GM19035 (cell line): ENCODE measurements at regions not wholly inside any gene's neighbourhood (a gene's known extent, or its start where the extent isn't known, plus 50 kb on each side); places are given as distances from the start of the nearest gene placed in this dataset.
"Not testable (repeated sequence)": the region's sequence is repeated elsewhere in the genome, so short reads cannot be mapped to it uniquely, and the experiment has no call there.

Experiments used
- ATAC-seq: cut with Tn5 transposase; IDR thresholded peaks from one replicate; pipeline ENCODE4 v1.9.1; 2021; ENCODE audit not compliant: unreplicated experiment

DNA sequence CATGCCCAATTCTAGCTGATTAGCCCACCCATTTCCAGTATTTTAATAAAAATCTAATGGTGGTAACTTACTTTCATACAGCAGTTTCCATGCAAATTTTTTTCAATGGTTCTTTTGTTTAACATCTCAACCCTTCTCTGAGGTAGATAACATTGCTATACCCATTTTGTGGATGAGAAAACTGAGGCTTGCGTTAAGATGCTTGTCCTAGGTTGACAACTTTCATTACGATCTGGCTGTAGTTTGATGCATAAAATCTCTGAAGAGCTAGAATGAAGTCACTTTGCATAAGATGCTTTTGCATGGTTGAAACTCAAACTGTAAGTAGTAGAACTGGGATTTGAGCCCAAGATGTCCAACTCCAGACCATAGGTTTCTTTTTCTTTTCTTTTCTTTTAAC lies 309.5 kb upstream of the PODXL start:
- ATAC-seq: no peak

DNA sequence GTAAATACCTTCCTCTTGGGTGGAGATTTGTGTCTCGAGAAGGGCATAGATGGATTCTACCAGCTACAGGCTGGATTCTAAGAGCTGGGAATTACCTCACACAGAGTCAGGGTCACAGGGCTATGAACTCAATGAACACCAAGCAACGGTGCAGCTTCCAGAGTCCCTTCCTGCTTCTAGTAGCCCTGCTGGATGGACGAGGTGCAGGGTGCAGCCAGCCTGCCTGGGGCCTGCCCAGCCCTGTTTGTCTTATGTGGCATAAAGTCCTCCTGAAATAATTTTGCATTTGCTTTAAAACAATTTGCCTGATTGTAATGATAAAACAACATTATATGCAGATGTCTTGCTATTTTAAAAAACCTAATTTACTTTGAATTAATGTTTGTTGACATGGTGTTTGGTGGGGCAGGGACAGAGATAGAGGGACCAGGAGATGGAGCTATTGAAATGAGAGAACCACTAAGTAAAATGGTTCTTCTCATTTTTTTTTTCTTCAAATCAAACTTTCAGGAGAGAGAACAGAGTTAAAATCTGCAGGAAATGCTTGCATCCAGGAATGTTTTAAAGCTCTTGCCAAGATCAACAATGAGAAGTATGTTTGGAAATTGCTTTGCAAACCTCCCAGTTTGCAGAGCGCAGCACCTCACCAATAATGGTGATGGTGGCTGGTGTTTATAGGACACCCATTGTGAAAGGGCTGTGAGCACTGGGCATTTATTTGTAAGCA lies 305.4 kb upstream of the PODXL start:
- no peak for ATAC-seq

DNA sequence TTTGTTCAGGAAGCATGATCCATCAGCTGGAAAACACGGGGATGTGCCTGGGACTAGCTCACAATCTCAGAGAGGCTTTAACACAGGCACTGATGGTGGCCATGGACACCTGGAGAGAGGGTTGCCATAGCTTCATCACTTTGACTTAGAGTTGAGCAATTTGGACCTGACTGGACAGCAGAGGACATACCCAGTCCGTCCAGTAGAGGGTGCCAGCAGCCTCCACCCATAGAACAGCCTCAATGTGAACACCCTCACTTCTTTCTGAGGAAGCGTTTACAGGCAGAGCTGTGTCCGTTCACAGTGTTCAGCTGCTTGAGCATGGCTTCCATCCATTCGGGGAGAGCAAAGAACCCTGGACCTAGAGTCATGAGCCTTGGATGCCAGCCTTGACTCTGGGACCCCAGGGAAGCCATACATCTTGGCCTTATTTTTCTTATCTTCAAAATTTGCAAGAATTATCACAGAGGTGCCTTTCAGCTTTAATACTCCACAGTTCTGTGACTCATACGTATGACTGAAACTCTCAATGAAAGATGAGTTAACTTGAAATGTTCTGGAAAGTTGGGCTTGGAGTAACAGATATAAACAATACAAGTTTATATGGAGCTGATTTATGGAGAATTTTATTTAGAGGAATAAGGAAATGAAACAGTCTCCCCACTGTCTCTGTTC lies 302.9 kb upstream of the PODXL start:
- ATAC-seq: peak; percentile 85

DNA sequence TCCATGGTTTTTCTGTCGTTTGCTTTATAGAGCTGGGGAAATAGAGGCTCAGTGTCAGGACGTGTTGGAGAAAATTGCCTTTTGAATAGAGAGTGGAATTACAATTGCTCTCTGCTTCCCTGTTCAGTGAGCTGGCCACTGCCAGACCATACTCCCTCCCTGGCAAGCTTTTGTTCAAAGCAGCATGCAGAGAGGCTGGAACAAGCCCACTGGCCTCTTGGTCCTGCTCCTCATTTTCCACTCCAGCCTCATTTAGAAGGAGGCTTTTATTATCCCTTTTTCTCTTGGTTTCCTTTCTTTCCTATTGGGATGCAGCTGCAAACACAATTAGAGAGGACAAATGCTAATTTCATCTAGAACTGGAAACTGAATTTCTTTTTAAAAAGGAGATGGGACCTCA lies 302.2 kb upstream of the PODXL start:
- ATAC-seq: no peak

DNA sequence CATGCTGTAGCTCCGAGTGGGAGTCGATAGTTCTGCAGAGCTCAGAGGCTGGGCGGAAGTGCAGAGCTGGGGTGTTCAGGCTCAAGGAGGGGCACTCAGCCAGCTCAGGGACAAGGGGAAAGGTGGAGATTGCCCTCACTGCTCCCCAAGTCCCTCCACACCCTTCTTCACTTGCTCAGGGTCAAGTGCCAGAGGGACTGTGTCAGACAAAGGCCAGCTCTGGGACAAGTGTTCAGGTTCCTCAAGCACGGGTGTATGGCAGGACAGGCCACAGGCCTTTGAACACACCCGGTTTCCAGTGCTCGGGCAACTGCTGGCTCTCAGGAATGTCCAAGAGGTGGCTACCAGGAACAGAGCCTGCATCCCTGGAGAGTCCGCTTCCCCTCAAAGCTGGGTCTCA lies 293.0 kb upstream of the PODXL start:
- ATAC-seq: no peak

DNA sequence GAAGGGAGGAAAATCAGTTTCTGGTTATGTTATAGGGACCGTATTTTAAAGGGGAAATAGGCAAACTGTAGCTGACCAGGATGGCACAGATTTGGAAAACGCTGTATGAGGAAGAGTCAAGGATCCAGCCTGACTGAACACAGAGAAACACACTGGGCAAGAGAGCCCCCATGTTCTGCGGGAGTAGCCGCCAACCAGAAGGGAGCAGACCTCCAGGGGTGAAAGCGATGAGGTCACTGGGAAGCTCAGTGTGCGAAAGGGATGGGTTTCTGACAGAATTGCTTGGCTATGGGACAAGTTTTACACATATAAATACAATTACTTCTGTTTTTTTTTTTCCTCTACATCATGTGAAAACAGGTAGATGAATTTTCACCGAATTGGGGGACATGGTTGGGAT lies 291.6 kb upstream of the PODXL start:
- no peak for ATAC-seq

DNA sequence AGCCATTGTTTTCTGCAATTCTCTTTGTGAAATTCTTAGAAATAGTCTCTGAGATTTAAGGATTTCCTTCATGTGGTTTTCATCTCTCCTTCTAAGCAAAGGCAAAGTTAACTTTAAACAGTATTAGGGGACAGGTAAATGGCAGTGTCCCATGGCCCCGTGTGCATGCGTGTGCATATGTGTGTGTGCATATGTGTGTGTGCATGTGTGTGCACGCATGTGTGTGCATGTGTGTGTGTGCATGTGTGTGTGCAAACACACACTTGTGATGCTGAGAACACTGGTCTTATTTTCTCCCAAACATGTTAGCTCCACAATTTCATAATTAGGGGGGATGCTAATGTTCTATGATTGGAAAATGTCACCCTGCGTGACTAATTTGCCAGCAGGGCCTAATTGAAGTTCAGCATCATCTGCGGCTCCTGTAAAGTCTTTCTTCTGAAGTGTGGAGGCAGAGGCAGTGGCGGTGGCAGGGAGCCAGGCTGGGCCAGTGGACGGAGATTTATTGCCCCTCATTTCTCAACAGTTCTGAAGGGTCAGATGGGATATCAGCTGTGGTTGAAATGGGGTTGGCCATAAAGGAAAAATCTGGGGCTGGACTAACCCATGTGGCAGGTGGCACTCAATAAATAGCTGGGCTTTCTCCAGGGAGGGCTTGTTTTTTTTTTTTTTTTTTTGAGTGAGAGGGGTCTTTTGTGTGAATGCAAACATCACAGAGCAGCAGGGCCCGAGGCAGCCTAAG lies 289.3 kb upstream of the PODXL start:
- no peak for ATAC-seq

DNA sequence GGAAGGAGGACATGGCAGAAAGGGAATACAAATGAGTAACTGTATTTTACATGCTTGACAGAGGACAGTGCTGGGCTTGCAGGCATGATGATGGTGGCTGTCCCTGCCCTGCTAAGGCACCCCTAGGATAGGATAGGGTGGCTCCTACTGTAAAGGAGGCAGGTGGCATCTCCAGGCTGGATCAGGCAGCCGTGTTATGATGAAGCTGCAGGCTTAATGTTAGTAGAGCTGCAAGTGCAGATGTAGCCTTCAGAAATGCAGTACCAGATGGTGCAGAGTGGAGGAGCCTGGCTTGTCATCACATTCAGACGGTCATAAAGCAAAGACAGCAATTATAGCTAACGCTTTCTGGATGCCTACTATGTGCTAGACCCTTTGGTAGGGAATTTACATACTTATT lies 287.9 kb upstream of the PODXL start:
- no peak for ATAC-seq

DNA sequence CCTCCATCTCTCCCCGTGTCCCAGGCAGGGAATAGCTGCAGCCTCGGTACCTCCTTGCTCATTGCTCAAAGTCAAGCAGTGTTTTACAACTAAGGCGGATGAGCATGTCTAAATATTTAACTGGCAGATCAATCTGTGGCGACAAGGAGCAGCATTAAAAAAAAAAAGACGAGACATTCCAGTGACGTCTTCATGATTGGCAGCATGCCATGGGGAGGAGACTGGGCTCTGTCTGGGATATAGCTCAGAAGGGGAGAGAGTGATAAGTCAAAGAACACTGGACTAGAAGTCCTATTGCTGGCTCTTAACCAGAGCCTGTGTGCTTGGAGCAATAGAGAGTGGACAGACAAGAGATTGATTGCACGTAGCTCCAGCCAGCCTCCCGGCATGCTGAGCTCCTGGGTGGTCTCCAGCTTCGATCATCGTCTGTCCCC lies 287.5 kb upstream of the PODXL start:
- ATAC-seq: no peak

DNA sequence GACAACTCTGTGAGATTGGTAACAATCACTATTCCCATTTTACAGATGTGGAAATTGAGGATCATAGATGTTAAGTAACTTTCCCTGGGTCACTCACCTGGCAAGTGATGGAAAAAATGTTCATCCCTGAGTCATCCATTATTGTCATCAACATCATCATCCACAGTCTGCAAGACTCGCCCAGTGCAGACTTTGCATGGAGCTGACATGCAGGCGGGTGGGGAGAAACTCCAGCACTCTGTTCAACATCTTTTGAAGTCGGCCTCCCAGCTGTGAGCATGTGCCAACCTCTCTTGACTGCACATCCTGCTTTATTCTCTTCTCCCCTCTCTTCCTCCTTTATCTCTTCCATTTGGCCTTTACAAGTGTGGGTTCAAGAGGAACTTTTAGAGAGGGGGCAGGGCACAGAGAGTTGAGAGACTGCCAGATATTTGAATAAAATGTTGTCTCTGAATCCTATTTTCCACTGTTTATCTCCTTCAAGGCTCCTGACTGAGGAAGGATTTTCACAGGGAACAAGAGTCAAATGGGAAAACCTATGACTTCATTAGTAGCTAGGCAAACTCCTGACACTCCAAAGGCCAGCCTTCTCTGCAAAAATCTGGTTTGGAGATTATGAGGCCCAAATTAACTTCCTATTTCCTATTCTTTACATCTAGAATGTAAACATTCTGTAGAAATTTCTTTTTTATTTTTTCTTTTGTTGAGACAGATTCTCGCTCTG lies 283.7 kb upstream of the PODXL start:
- ATAC-seq: no peak

DNA sequence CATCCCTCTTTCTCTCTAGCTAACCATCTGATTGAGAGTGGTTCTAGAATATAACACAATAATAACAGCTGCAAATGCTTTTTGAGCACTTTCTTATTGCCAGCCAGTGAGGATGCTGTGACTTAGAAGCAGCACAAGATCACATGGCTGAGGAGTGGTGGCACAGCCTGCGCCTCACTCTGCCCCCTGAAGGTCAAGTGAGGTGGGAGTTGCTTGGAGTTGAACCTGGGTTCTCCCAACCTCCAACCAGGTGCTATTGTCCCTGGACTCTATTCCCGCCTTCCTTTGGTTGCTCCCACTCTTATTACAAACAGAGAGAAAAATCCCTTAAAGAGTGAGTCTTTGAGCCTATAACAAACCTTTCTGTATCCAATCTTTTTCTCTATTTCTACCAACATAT lies 280.3 kb upstream of the PODXL start:
- no peak for ATAC-seq

DNA sequence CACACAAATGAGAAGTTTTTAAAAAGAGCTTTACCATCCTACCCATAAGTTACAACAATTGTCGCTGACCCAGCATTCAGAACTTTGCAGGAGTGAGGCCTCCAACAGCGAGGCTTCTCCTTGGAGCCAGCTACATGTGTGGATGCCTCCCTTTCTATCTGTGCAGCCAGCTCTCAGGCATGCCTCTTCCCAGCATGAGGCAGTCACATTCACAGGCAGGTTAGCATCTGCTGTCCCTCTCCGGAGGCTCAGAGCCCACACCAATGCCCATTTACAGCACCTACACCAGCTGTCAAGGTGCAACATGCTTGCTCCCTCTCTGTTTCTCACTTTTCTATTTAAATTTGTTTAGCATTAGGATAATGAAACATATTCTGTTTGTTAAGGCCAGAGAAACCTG lies 278.7 kb upstream of the PODXL start:
- ATAC-seq: no peak

DNA sequence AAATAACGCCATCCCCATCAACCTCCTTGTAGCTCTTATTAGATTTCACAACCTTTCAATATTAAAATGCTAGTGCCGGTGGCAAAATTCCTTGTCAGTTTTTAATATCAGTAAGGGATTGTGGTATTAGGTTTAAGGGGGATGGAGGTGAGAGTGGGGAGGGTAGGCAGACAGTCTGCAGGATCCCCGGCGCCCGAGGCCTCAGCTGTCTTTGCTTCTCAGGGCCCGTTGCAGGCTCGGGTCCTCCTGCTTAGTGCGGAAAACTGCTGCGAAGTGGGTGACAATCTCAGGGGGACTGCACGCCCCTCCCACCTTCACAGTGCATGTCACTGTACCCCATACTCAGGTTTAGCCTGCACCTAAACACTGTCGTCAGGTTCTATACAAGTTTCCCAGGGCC lies 274.3 kb upstream of the PODXL start:
- no peak for ATAC-seq

DNA sequence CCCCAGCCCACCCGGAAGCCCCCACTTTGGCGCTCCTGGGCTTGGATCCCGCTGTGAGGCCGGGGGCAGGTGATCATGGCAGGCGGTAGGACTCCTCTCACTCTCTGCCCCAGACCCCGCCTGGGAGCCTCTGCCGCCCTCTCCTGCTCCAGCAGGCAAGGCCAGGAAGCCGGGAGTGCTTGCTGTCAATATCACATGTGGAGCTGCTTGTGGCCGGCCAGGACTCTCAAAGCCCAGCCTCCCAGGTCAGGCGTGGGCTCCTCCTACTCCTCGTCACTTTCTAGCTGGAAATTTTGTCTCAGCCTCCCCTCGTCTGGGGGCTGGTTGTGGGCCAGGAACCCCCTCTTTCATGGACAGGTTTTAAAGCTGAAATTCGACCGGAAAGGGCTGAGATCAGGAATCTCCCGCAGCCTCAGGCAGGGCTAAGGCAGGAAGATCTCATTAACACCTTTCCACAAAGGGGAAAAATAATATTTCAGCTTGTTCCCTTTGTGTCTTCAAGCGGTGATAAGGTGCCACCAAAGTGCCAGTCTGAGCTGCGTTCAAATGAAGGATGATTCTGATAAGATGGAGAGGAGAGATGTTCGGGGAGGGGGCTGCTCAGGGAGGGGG lies 273.6 kb upstream of the PODXL start:
- no peak for ATAC-seq

DNA sequence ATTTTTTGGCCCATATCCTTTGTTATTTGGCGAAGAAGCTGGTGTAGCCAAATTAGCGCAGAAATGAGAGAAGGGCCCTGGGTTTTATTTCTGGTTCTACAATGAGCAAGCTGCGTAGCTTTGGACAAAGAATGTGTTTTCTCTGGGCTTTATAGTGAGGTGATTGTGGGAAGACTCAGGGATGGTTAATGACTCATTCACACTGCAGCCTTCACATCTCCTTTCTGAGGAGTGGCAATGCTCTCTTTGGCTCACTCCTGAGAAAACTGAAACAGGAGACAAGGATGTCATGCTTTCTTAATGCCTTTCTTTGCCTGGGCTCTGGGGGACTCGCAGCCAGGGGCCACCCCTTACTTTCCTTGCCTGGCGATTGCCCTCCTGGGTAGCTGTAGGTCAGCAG lies 271.0 kb upstream of the PODXL start:
- no peak for ATAC-seq

DNA sequence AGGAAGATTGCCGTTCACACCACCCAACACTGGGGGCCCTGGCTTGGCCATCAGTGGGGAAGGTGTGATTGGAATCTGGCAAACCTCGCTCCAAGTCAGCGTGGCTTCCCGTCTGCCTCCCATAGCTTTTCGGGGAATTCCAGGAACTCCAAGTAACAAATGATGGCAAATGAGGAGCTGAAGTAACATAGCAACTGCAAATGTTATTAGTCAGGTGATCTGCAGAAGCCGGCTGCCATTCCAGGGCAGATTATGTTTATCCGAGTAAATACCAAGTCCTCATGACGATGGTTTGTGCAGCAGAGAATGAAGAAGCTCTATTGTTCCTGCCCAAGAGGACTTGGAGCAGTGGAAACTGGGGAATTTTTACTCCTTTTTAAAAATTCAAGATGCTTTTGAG lies 270.5 kb upstream of the PODXL start:
- no peak for ATAC-seq

DNA sequence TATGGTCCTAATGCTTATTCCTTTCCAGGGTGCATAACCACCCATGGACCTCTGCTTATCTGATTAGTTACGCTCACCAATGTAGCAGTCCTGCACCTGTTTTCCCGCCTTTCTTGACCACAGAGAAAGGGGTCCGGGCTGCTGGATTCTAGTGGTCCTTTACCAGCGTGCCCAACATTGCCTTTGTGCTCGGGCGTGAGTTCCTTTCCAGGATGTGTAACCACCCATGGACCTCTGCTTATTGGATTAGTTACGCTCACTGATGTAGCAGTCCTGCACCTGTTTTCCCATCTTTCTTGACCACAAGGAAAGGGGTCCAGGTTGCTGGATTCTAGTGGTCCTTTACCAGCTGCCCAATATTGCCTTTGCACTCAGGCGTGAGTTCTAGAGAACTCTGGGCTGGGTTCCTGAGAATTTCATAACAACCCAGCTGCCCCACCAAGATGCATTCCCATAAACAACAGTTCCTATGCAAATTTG lies 267.6 kb upstream of the PODXL start:
- not testable (repeated sequence) for ATAC-seq

DNA sequence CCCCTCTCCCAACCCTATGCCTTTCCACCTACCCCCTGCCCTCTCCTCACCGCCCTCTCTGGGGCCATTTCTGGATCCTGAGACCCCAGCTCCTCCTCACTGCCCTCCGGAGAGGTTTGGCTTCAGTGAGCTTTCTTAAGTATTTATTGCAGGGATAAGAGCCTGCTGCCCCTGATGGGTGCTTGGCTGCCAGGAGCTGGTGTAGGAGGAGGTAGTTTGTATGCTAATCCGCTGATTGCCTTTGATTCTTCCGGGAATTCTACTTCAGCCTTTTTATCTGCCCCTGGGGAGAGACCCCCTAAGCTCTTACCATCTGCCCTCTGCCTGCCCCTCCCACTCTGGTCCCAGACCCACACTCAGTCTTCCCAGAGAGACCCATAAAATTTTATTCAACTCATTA lies 263.5 kb upstream of the PODXL start:
- no peak for ATAC-seq

DNA sequence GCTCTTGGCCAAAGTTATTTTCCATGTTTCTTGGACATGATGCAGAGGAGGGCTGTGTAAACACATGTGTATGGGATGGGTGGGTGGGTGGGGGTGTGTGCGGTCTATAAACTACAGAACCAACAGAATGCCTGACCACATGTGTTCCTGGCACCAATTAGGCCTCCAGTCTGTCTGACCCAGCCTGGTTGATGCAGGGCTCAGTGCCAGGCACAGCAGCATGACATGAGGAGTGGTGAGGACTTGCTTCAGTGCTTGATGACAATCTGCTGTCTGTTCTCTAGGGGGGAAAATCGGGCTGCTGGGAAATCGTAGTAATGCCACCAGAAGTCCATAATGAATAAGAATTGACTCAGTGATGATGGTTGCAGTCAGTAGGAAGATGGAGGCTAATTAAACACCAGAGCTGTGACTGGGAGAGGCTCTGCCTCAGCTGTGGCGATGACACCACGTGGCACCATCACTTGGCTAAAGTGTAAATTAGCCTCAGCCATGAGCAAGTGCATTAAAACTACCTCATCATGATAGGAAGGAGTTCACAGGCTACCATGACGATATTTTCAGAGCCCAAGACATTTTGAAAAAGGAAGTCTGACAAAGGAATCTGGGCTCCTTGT lies 260.1 kb upstream of the PODXL start:
- ATAC-seq: no peak

DNA sequence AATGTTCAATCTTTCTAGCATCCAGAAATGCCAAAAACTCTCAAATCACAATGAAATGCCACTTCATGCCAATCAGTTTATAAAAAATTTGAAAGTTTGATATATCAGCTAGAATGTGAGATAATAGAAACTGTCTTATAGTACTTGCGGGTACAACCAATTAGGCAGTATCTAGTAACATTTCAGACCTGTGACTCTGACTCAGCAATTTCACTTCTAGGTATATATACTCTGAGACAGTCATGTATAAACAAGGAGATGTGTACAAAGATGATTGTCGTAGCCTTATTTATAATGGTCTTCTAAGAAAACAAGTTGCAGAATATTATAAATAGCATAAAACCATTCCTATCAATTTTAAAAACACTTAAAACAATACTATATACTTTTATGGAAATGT lies 252.3 kb upstream of the PODXL start:
- ATAC-seq: no peak

DNA sequence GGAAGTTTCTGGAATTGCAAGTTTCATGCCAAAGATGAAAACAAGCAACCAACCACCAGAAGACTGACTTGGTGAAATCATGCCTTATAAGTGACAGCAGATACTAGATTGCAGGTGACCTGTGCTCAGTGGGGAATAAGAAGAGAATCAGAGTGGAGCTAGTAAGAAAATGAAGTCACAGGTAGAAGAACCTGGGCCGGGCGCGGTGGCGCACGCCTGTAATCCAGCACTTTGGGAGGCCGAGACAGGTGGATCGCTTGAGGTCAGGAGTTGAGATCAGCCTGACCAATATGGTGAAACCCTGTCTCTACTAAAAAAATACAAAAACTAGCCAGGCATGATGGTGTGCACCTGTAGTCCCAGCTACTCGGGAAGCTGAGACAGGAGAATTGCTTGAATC lies 251.7 kb upstream of the PODXL start:
- not testable (repeated sequence) for ATAC-seq
